HepG2 (cell line): ENCODE measurements at regions not wholly inside any gene's neighbourhood (a gene's known extent, or its start where the extent isn't known, plus 50 kb on each side); places are given as distances from the start of the nearest gene placed in this dataset.

ENCODE experiments used
- ATAC-seq: fragments of 200-7000 bp; cut with Tn5 transposase; 3 replicates; pipeline ENCODE4 v1.9.1; 2020; ENCODE audit warnings: mild to moderate bottlenecking, moderate library complexity
- BruUV-seq: library from RNA; stranded (reverse); fragments of 400-500 nt; replicated peaks from 2 replicates; lab custom pipeline; 2021; lab: Mats Ljungman, UMichigan
- CTCF ChIA-PET: fragments of 300-600 bp; formaldehyde crosslinking; extraction: SDS; loops from one replicate; lab custom pipeline; 2021; ENCODE audit warnings: low total read pairs, inconsistent platforms, low intra/inter-chr PET ratio; lab: Yijun Ruan, JAX
- POLR2A ChIA-PET: fragments of 350-600 bp; sonication (Branson Sonifier 250); formaldehyde crosslinking; loops from one replicate; lab custom pipeline; 2020; ENCODE audit warnings: antibody characterized with exemption, inconsistent platforms; lab: Yijun Ruan, JAX
- DNase-seq: peaks from one replicate; pipeline ENCODE4 v3.0.0-alpha.2; 2015; ENCODE audit warnings: low spot score
- FAIRE-seq: peaks from 3 replicates; lab custom pipeline; 2011; peaks lifted over from hg19 to GRCh38; lab: Jason Lieb, UNC
- H2AFZ ChIP-seq: one replicate; pipeline ENCODE4 v1.6.1; 2011; ENCODE audit warnings: low read length, inconsistent platforms
- H3K27ac ChIP-seq: fragments of 300-600 bp; 3 replicates; pipeline ENCODE4 v1.8.0; 2011; ENCODE audit warnings: mixed run types, mild to moderate bottlenecking, mixed read lengths, low read length, inconsistent platforms; ENCODE audit not compliant: insufficient read depth; ENCODE audit errors: extremely low read length
- H3K27me3 ChIP-seq, 2 experiments: fragments of 200-600 bp in 1 of 2; 2 replicates in 1 of 2; 3 replicates in 1 of 2; pipeline versions ENCODE4 v1.6.0 to v1.8.0; 2011; ENCODE audit warnings: low read length in 2 of 2, mild to moderate bottlenecking in 2 of 2, moderate library complexity in 2 of 2, inconsistent platforms in 1 of 2; ENCODE audit not compliant: insufficient read depth in 2 of 2, control insufficient read depth in 1 of 2
- H3K36me3 ChIP-seq, 2 experiments: fragments of 200-600 bp in 1 of 2; replicated peaks in 1 of 2; 2 replicates in 1 of 2; 3 replicates in 1 of 2; pipeline versions ENCODE4 v1.5.1 to v1.8.0; 2011; ENCODE audit warnings: low read length in 2 of 2, inconsistent platforms in 1 of 2; ENCODE audit not compliant: insufficient read depth in 2 of 2, control insufficient read depth in 1 of 2
- H3K4me1 ChIP-seq: 2 replicates; pipeline ENCODE4 v1.5.1; 2012; ENCODE audit warnings: low read length, inconsistent platforms; ENCODE audit not compliant: insufficient read depth
- H3K4me2 ChIP-seq: 2 replicates; pipeline ENCODE4 v1.6.0; 2011; ENCODE audit warnings: low read depth, low read length, inconsistent platforms
- H3K4me3 ChIP-seq, 3 experiments: fragments of 200-600 bp in 1 of 3; sonication (generic), shearing (Covaris generic) in 1 of 3; replicated peaks in 1 of 3; 2 replicates each; pipeline ENCODE4 v1.5.1; 2011 to 2016; ENCODE audit warnings: low read length in 3 of 3, inconsistent platforms in 2 of 3, low read depth in 2 of 3, mild to moderate bottlenecking in 2 of 3, control low read depth in 1 of 3, mixed read lengths in 1 of 3; ENCODE audit not compliant: insufficient read depth in 1 of 3
- H3K79me2 ChIP-seq: one replicate; pipeline ENCODE4 v1.6.1; 2011; ENCODE audit warnings: low read length, inconsistent platforms; ENCODE audit not compliant: insufficient read depth
- H3K9ac ChIP-seq: 2 replicates; pipeline ENCODE4 v1.6.0; 2011; ENCODE audit warnings: mild to moderate bottlenecking, low read depth, low read length, inconsistent platforms; ENCODE audit not compliant: insufficient read depth
- H3K9me3 ChIP-seq: 2 replicates; pipeline ENCODE4 v1.5.1; 2012; ENCODE audit warnings: mild to moderate bottlenecking, low read length
- H4K20me1 ChIP-seq: 2 replicates; pipeline ENCODE4 v1.6.0; 2011; ENCODE audit warnings: inconsistent platforms, mild to moderate bottlenecking, low read length, moderate library complexity; ENCODE audit not compliant: insufficient read depth
- CSRNP2 ChIP-seq: sonication (generic); formaldehyde crosslinking; conservative IDR thresholded peaks from 2 replicates; pipeline ENCODE4 v1.8.0; 2022; ENCODE audit warnings: low read depth, missing genetic modification reagents
- HNRNPH1 ChIP-seq: fragments of 200-400 bp; formaldehyde crosslinking; optimal IDR thresholded peaks from 2 replicates; pipeline ENCODE3; 2017; ENCODE audit warnings: mild to moderate bottlenecking, low read depth, low read length
- JDP2 ChIP-seq: sonication (generic); formaldehyde crosslinking; IDR thresholded peaks from 2 replicates; pipeline ENCODE4 v1.8.1; 2022; ENCODE audit warnings: missing genetic modification reagents, borderline replicate concordance
- KLF16 ChIP-seq, 2 experiments: sonication (generic) in 1 of 2; formaldehyde crosslinking in 1 of 2; IDR thresholded peaks; 2 replicates each; pipeline versions ENCODE4 v1.6.1 to v1.8.0; 2016 to 2023; ENCODE audit warnings: missing genetic modification reagents in 2 of 2, missing compliant biosample characterization in 1 of 2
- MAFF ChIP-seq: IDR thresholded peaks from 2 replicates; pipeline ENCODE4 v1.6.1; 2011; ENCODE audit warnings: low read depth, low read length, improper control_type of control experiment
- MAFK ChIP-seq, 2 experiments: IDR thresholded peaks in 1 of 2; conservative IDR thresholded peaks in 1 of 2; 2 replicates each; pipeline ENCODE4 v1.6.1; 2011; ENCODE audit warnings: improper control_type of control experiment in 2 of 2, low read length in 2 of 2
- MIXL1 ChIP-seq: IDR thresholded peaks from 2 replicates; pipeline ENCODE4 v1.6.1; 2016
- MTF2 ChIP-seq: sonication (generic); formaldehyde crosslinking; IDR thresholded peaks from 2 replicates; pipeline ENCODE4 v1.5.0; 2020; ENCODE audit warnings: missing genetic modification reagents, borderline replicate concordance
- RFXAP ChIP-seq: sonication (generic); formaldehyde crosslinking; IDR thresholded peaks from 2 replicates; pipeline ENCODE4 v1.4.0; 2020; ENCODE audit warnings: missing genetic modification reagents, borderline replicate concordance
- ZBTB8A ChIP-seq: sonication (generic); formaldehyde crosslinking; IDR thresholded peaks from 2 replicates; pipeline ENCODE4 v1.4.0; 2020; ENCODE audit warnings: mild to moderate bottlenecking, low read depth, missing genetic modification reagents, borderline replicate concordance
- WGBS: methylation state at CpG from one replicate; pipeline ENCODE4 v1.1.6; 2017; ENCODE audit warnings: low lambda C conversion rate; 5-methylcytosine and 5-hydroxymethylcytosine counted together
- in situ Hi-C: cut with HindIII; loops from 2 replicates; pipeline ENCODE4 v1.10.0; 2017; ENCODE audit warnings: low pct_unique_long_range_greater_than_20kb; ENCODE audit not compliant: extremely low pct_ligation_motif_present
- intact Hi-C: fragments of 100-400 bp; cut with micrococcal nuclease; formaldehyde crosslinking; loops from one replicate; pipeline ENCODE4 v1.10.0; 2022; ENCODE audit not compliant: unreplicated experiment

- H3K79me2 ChIP-seq, result no peaks in the 10 kb centered on the region
- peaks cover 43% of the 10 kb centered on the region for H3K9me3 ChIP-seq
- no peaks in the 10 kb centered on the region for H3K27me3 ChIP-seq
- FAIRE-seq, result no peak
- ATAC-seq, result no peak
- ChIA-PET POLR2A (no interaction called here), CTCF (no interaction called here)
- H4K20me1 ChIP-seq, result no peaks in the 10 kb centered on the region
- H3K4me3 ChIP-seq, result no peak overlapping the region
- H3K4me1 ChIP-seq, result no peaks in the 10 kb centered on the region
- no peak overlapping the region for H2AFZ ChIP-seq
- DNase-seq, result no peak
- no peaks in the 10 kb centered on the region for H3K36me3 ChIP-seq
- no peak overlapping the region for H3K27ac ChIP-seq
- no peak overlapping the region for H3K4me2 ChIP-seq
- WGBS, result 0% methylated on average over 3 of the region's 3 CpGs
- in situ Hi-C loops, result no loop called here
- no peak overlapping the region for H3K9ac ChIP-seq
- TF ChIP-seq ZBTB8A (no peak), MTF2 (CRISPR knock-in tag) (no peak), CSRNP2 (CRISPR knock-in tag) (no peak), KLF16 (CRISPR knock-in tag; IDR thresholded peaks at IDR 0.05) (no peak), MAFK (conservative IDR thresholded peaks at IDR 0.05 in 1 of 2, IDR thresholded peaks at IDR 0.05 in 1 of 2; ENCODE audit: low read length in 2 of 2) (peak; percentile 91 to 94), JDP2 (CRISPR knock-in tag) (no peak), RFXAP (no peak), MIXL1 (CRISPR knock-in tag) (no peak), HNRNPH1 (no peak), MAFF (peak; percentile 93)
- TF ChIP-seq, all 625 proteins: peak for 2
- no TSS peak for BruUV-seq
- intact Hi-C loops, result no loop called here
Measured at GRCh38 chr7:136635751-136636150, 232.7 kb upstream of the CHRM2 start.
